Left renal pelvis (tissue), 4 donors: ENCODE measurements at regions not wholly inside any gene's neighbourhood (a gene's known extent, or its start where the extent isn't known, plus 50 kb on each side); places are given as distances from the start of the nearest gene placed in this dataset.
A peak's percentile ranks its signal among the peaks of the same experiment; 100 is the strongest.

Source experiments
- DNase-seq, 4 donors: peaks; one replicate each; pipeline ENCODE4 v3.0.0-alpha.2; 2013; ENCODE audit warnings: low read depth in 4 of 4, low spot score in 3 of 4

DNA sequence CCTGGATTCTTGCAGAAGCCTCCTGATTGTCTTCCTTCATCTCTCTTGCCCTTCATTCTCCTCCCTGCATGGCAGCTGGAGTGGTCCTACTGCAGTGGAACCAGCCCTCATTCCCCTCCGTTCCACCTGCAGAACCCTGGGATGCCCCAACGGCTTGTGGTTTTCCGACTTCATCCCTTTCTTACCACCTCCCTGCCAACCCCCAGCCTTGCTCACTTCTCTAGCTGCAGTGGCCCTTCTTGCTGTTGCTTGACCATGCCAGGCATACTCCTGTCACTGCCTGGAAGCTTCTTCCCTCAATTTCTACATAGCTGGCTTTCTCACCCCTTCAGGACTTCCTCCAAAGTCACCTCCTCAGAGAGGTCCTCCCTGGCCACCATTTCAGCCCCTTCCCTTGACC, 123.3 kb downstream of the BEGAIN start:
- no peak for DNase-seq

DNA sequence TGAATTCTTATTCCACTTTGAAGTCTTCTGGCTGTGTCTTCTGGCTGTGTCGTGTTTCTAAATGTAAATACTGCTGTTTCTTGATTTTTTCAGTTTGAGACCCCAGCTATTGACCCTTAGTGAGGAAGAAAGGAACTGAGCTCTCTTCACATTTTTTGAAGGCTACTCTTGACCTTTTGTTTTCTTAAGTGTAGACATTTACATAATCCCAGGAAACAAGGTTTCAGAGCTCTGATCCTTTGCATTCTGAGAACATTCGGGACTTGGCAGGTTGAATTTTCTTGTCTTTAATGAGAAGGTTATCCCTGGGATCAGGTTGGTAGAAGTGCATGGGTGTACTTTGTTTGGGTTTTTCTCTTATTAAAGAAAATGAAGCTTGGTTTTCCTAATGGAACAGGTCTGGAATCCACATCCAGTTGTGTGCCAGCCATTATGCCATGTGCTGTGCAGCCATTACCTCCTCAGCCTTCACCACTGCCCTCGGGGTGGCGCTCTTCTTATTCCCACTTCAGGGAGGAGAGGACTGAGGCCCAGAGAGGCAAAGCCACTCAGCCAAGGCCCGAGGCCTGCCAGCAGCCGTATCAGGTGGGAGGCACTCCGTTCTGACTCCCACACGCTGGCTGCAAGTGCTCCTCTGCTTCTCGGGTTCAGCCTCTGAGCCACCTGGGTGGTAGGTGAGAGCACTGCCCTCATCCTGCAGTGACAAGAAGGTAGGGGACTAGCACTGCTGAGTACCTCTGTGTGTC, 120.9 kb downstream of the BEGAIN start:
- no peak for DNase-seq

DNA sequence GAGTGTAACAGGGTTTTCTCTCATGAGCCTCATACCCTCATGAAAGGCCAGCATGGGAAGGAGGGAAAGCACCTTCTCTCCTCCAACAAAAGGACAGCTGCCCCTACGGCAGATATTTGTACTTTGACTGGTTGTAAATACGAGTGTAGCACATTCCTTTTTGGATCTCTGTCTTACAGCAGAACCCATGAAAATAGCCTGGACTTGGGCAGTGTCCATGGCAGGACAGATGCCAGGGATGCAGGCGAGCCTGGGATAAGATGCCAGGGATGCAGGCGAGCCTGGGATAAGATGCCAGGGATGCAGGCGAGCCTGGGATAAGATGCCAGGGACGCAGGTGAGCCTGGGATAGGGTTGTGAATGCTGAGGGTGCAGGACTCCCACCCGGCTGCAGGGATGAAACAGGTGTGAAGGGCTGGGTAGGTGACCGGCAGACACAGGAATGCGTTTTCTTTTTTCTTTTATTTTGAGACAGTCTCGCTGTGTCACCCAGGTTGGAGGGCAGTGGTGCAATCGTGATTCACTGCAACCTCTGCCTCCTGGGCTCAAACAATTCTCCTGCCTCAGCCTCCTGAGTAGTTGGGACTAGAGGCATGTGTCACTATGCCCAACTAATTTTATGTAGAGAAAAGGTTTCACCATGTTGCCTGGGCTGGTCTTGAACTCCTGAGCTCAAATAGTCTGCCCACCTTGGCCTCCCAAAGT, 120.0 kb downstream of the BEGAIN start:
- DNase-seq = no peak

DNA sequence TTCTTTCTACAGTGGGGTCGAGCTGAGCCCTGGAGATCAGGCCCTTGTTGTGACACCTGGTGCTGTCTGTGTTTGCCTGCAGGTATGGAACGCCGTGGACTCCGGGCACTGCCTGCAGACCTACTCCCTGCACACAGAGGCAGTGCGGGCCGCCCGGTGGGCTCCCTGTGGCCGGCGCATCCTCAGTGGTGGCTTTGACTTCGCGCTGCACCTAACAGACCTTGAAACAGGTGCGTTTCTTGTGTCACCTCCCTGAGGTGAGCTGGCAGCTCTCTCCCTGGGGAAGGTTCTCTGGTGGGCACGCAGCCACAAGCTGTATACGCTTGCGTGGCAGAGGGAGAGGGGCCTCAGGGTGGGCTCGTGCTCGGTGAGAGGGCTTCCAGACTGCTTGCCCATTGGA, 119.3 kb downstream of the BEGAIN start:
- no peak for DNase-seq

DNA sequence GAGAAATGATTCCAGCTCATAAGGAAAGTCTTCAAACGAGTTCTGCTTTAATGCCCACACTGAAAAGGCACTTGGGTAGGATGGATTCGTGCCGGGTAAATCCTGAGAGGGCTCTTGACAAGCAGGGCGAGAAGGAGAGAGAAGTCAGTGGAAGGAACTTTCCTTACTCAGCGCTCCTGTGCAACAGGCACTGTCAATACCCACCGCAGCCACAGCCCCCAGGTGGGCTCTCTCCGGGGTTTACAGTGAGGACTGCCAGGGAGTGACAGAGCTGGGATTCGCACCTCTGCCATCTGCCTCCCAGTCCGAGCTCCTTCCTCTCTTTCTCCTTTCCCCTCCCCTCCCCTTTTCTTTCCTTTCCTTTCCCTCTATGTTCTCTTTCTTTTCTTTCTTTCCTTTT, 118.7 kb downstream of the BEGAIN start:
- no peak for DNase-seq

DNA sequence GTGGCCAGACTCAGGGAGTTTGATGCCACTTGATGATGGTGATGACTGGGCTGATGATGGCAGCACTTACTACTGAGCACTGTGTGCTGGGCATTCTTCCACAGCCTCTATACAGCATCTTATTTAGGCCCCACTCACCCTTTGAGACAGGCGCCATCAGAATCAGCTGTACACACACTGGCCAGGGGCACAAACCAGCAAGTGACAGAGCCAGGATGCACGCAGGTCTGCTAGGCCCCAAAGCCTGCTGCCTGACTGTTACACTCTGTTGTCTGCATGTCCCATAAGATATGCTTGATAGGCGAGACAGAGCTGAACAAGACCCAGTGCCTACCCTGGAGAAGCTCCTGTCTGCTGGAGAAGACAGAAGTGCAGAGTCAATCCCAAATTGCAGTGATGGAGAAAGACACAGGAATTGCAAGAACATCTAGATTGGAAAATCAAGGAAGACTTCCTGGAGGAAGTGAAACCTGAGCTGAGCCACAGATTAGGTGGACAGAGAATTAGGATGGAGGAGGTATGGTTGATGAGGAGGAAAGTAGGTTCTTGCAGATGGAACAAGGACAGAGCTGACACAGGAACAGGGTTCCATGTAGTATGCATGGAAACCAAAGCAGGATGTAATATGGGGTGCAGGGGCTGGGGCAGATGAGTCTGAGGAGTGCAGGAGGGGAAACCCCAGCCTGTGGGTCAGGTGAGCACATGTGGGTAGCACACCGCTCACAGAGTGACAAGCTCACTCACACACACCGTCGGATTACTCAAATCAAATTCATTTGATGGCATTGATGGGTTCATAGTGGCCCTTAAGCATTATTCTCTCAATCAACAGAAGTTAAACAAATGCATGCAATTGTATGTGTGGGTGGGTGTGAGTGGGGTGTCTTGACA, 117.3 kb downstream of the BEGAIN start:
- no peak for DNase-seq

DNA sequence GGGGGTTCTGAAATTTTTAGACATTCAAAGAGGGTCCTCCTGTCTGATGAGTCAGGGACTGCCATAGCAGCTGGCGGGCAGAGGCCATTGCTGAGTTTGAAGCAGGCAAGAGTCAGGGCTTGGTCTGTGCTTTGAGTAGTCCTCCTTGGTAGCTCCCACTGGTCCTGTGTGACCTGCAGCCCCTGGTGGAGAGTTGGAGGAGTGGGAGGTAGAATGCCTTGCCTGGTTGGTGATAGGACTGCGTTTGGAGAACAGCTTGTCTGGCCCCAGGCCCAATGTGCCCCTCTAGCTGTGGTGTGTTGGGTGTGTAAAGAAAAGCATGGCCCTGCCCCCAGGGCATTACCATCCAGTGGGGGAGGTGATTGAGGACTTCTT, 116.7 kb downstream of the BEGAIN start:
- no peak for DNase-seq

DNA sequence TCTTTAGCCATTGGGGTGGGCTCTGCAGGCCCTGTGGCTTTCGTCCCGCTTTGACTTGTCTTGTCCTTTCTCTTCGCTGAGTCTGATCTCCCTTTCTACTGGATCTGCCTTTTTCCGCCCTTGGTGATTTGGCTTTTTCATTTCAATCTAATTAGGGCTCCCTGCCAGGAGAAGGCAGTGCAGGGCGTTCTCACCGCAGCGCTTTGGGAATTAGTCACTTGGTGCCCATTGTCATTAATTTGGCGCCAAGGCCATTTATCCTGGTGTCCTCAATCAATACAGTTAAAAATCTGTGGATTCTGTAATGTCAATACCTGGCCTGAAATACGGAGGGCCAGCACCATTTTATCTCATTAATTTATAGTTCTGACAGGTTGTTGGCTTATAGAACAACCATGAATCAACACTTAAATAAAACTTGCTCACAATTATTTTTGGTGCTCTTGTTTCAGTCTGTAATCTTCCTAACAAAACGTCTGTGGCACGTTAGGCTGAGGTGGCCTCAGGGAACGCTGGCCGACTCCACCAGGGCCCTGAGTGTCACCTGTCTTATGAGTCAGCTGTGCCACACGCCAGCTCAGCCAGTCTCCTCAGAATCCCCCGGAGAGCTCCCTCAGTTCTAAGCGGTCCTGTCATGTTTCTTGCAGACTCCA, 115.7 kb downstream of the BEGAIN start:
- no peak for DNase-seq

DNA sequence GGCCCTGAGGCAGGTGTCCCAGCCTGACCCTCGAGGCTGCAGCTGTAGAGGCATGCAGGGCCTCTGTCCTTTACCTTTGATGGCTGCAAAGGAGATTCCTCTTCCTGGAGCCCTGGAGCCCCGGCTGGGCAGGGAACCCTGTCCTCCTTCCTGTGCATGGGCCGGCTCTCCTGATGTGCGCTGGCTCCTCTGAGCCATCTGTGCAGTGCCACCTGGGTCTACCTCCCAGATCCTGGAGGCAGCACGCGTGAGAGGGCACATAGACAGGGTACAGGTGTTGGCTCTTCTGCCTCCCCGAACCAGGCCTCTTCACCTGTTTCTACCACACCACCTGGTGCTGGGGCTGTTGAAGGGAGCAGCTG, 115.1 kb downstream of the BEGAIN start:
- DNase-seq = no peak

DNA sequence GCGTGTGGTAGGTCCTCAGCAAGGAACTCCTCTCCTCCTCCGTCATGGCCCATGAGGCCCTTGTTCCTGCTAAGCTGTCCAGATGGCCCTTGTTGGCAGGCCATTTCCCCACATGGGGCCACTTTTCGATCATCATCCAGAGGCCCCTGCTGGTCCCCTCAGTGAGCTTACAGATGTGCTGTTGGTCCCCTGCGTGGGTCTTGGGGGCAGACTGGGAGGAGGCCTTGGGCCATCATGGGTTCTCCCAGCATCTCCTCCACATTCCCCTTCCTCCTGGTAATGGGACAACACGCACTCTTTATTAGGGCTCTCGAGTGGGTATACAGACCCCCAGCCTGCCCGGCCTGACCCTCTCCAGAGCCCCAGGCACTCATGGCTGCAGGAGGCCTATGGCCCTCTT, 114.7 kb downstream of the BEGAIN start:
- DNase-seq = no peak

DNA sequence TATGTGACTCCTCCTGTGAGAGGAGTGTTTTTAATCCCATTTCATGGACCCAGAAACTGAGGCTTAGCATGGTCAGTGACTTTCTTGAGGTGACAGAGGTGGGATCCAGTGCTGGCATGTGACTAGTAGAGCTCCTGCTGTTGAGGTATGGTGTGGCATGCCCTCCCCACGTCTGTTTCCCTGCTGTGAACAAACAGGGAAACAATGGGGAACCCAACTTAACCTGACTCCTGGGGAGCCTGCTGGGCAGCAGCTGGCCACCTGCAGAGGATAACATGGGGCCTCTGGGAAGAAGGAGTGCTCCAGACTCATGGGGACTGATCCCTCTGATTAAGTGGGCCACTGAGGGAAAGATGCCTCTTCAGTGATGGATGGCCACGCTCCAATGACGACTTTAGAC, 114.0 kb downstream of the BEGAIN start:
- DNase-seq = no peak

DNA sequence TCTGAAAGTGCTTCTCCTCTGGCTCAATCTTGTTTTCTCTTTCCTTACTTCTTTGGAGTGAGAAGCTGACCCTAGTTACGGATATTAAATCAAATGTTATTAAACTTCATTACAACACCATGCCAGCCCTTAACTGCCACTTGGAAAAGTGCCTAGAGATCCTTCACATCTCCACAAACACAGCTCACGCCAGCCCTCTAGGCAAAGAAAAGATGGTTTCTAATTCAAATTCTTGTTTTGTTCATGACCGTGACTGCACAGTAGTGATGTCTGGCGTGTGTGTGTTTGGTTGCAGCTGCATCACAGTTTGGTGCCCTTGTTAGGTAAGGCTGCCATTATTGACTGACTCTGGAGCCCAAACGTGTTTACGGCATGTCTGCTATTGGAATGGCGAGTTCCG, 113.0 kb downstream of the BEGAIN start:
- no peak for DNase-seq

DNA sequence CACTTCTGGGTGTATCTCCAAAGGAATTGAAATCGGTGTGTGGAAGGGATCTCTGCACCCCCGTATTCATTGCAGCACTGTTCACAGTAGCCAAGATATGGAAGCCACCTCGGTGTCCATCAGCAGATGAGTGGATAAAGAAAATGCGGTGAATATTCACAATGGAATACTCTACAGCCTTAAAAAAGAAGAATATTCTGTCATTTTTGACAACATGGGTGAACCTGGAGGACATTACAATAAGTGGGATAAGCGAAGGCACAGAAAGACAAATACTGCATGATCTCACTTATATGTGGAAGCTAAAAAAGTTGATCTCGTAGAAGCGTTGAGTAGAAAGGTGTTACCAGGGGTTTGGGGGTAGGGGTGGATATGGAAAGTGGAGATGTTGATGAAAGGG, 111.9 kb downstream of the BEGAIN start:
- DNase-seq = no peak

DNA sequence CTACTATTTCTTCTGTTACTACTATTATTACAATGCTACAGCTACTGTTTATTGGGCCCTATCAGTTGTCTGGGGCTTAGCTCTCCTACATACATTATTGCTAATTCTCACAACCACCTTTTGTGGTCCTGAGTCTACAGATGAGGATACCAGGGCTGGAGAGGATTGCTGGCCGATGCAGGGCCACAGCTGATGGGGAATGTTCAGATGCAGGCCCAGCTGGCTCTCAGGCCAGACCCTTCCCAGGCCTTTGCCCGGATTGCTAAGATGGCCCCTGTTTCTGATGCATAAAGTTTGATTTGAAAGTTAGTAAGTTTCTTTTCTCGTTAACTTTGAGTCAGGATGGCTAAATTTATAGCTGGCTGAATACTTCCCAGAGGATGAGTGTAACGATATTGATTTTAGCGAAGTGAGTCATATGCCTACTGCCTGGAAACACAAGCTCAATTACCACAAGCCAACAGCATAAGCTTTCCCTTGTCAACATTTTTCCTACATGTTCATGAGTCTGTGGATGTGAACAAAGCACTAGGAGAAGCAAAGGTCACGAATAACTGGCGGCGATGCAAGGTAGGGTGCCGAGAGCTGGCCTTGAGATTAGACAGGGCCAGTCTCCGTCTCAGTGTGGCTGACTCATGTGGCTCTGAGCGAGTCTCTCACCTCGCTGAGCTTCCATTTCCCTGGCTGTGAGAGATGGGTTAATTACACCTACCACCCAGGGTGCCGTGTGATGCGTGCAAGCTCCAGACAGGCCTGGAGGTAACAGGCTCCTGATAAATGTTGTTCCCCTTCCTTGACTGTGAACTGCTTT, 111.0 kb downstream of the BEGAIN start:
- DNase-seq = no peak

DNA sequence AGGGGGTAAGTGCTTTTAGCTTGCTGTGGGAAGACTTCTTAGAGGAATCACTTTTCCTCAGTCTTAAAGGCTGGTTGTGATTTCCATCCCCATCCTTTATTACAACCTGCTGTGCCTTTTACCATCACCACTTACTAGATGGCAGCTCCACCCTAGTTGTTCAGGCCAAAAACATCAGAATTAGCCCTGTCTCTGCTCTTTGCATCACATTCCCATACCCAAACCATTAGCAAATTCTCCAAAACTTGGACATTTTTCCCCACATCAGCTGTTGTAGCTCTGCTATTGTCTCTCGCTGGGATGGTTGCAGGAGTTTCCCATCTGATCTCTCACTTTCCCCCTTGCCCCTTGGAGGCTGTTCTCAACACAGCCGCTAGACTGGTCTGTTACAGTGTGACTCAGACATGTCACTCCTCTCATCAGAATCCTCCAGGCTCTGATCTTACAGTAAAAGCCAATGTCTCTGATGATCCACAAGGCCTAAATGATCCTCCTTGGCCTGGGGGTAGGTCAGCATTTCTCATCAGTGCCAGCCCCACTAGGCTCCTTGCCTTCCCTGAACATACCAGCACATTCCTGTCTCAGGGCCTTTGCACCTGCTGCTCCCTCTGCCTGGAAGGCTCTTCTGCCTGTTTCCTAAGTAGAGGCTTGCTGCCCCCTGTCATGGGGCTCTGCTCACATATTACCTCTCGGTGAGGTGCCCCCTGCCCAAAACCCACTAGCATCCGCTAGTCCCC, 102.5 kb downstream of the BEGAIN start:
- DNase-seq = no peak

DNA sequence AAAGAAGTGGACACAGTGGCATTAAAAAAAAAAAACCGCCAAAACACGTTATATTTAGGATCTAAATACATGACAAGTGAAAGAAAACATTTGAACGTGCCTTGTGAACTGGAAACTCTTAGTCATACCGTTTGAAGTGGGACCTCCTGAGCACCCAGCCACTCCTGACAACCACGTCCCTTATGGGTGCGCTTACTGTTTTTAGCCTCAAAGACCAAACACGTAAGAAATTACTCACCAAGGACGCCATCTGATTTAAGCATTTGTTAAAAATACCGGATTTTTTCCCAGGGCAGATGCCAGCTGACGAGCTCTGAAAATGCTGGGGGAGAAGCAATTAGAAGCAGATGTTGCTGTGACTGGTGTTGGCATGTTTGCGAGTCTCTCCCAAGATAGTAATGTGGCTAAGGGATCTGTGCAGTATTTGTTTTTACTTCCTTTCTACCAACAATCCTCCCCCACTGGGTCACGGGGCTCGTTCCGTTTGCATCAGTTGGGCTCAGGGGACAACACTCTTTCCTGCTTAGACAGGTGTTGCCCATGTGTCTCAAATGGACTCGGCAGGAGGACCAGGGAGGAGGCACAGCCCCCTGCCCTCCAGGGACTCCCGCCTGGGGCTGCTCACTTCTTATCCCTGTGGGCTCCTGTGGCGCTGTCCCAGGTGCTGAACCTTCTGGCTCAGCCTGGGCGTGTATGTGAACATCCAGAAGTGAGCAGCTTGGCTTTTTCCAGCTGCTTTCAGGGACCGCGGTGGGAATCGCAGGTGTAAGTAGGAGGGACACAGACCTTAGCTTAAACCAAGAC, 101.0 kb downstream of the BEGAIN start:
- peak; percentile 59 to 80 (median 74) for DNase-seq
